Stimulated activated CD4-positive, alpha-beta T cell treated with anti-CD3 and anti-CD28 coated beads, TNF-alpha, amount 100 ng/mL, for 1 hour (primary cell): ENCODE measurements at regions not wholly inside any gene's neighbourhood (a gene's known extent, or its start where the extent isn't known, plus 50 kb on each side); places are given as distances from the start of the nearest gene placed in this dataset.
A peak's percentile ranks its signal among the peaks of the same experiment; 100 is the strongest.
"Not testable (repeated sequence)": the region's sequence is repeated elsewhere in the genome, so short reads cannot be mapped to it uniquely, and the experiment has no call there.

ENCODE experiments used
- DNase-seq, 3 donors: peaks; one replicate each; pipeline ENCODE4 v3.0.0-alpha.2; 2020; ENCODE audit warnings: low read depth in 3 of 3, low spot score in 1 of 3

- peak in 1 of 3 donors; percentile 4 for DNase-seq
Measured at GRCh38 chr1:14334336-14335176, 263.9 kb upstream of the KAZN start.

GRCh38 chr1:14338509-14338908 is 260.0 kb upstream of the KAZN start:
- no peak for DNase-seq

GRCh38 chr1:14339288-14339687 is 259.2 kb upstream of the KAZN start:
- DNase-seq, result no peak

GRCh38 chr1:14340002-14340785 is 258.3 kb upstream of the KAZN start:
- no peak for DNase-seq

GRCh38 chr1:14341147-14341546 is 257.3 kb upstream of the KAZN start:
- no peak for DNase-seq

- DNase-seq, result no peak
Measured at GRCh38 chr1:14345946-14346550, 252.4 kb upstream of the KAZN start.

- DNase-seq, result no peak
Measured at GRCh38 chr1:14347186-14347585, 251.3 kb upstream of the KAZN start.

GRCh38 chr1:14347776-14348175 is 250.7 kb upstream of the KAZN start:
- no peak for DNase-seq

GRCh38 chr1:14350197-14350596 is 248.3 kb upstream of the KAZN start:
- no peak for DNase-seq

- no peak for DNase-seq
Measured at GRCh38 chr1:14352897-14353296, 245.6 kb upstream of the KAZN start.

GRCh38 chr1:14361005-14361404 is 237.5 kb upstream of the KAZN start:
- DNase-seq, result not testable (repeated sequence)

- DNase-seq, result no peak
Measured at GRCh38 chr1:14362331-14362730, 236.2 kb upstream of the KAZN start.

- DNase-seq, result no peak
Measured at GRCh38 chr1:14363036-14363590, 235.4 kb upstream of the KAZN start.

- DNase-seq, result no peak
Measured at GRCh38 chr1:14363707-14364413, 234.6 kb upstream of the KAZN start.

GRCh38 chr1:14365301-14365988 is 233.0 kb upstream of the KAZN start:
- DNase-seq, result no peak

- no peak for DNase-seq
Measured at GRCh38 chr1:14366091-14367018, 232.1 kb upstream of the KAZN start.

GRCh38 chr1:14367451-14367850 is 231.0 kb upstream of the KAZN start:
- DNase-seq, result no peak

- no peak for DNase-seq
Measured at GRCh38 chr1:14369526-14370213, 228.8 kb upstream of the KAZN start.
